PC-3 (cell line): ENCODE measurements at regions not wholly inside any gene's neighbourhood (a gene's known extent, or its start where the extent isn't known, plus 50 kb on each side); places are given as distances from the start of the nearest gene placed in this dataset.

Experiments
- EZH2phosphoT487 ChIP-seq: fragments of 300-600 bp; sonication (generic); IDR thresholded peaks from 2 replicates; pipeline ENCODE4 v1.6.1; 2018; ENCODE audit warnings: mild to moderate bottlenecking, antibody characterized with exemption, low read length, borderline replicate concordance
- TF ChIP-seq, protein P1 (sequence below): fragments of 300-600 bp; sonication (generic); conservative IDR thresholded peaks from 2 replicates; pipeline ENCODE4 v1.5.1; 2017; ENCODE audit warnings: antibody characterized with exemption, low read depth, mild to moderate bottlenecking, low read length

DNA sequence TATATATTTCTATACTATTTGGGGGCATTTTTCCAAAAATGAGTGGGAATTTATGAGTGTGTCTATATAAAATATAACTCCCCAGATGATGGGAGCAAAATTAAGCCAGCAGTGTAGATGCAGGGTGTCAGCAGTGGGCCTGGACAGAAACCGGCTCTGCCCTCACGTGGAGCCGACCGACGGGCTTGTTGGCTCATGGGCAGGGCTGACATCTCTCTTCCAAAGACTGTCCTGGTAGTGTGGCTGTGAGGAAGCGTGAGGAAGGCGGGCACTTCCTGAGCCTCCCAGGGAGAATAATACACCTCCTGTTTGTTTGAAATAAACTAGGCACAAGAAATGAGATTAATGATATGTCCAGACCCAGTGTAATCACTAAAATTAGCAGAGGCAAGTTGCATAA is 206.5 kb downstream of the TEX29 start:
- TF ChIP-seq, protein P1, sequence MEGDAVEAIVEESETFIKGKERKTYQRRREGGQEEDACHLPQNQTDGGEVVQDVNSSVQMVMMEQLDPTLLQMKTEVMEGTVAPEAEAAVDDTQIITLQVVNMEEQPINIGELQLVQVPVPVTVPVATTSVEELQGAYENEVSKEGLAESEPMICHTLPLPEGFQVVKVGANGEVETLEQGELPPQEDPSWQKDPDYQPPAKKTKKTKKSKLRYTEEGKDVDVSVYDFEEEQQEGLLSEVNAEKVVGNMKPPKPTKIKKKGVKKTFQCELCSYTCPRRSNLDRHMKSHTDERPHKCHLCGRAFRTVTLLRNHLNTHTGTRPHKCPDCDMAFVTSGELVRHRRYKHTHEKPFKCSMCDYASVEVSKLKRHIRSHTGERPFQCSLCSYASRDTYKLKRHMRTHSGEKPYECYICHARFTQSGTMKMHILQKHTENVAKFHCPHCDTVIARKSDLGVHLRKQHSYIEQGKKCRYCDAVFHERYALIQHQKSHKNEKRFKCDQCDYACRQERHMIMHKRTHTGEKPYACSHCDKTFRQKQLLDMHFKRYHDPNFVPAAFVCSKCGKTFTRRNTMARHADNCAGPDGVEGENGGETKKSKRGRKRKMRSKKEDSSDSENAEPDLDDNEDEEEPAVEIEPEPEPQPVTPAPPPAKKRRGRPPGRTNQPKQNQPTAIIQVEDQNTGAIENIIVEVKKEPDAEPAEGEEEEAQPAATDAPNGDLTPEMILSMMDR, result no peak
- TF ChIP-seq EZH2phosphoT487, result no peak
